GM23338 (cell line): ENCODE measurements at regions not wholly inside any gene's neighbourhood (a gene's known extent, or its start where the extent isn't known, plus 50 kb on each side); places are given as distances from the start of the nearest gene placed in this dataset.

Experiments
- CREB1 ChIP-seq: fragments of 250-450 bp; sonication (Bioruptor Pico); IDR thresholded peaks from 2 replicates; pipeline ENCODE4 v1.5.0; 2020; ENCODE audit warnings: low read depth, mild to moderate bottlenecking, moderate library complexity
- CTCF ChIP-seq, 2 experiments: fragments of 200-600 bp in 1 of 2; sonication (generic) in 1 of 2; conservative IDR thresholded peaks; 2 replicates each; pipeline versions ENCODE4 v1.5.1 to v1.6.1; 2016 to 2017; ENCODE audit warnings: antibody characterized with exemption in 2 of 2, low read depth in 2 of 2, mild to moderate bottlenecking in 2 of 2, moderate library complexity in 1 of 2
- EZH2 ChIP-seq: fragments of 200-600 bp; sonication (generic); IDR thresholded peaks from one replicate; pipeline ENCODE4 v1.8.0; 2017; ENCODE audit warnings: antibody characterized with exemption, mild to moderate bottlenecking, low read depth; ENCODE audit not compliant: unreplicated experiment
- EZH2phosphoT487 ChIP-seq: fragments of 200-600 bp; sonication (generic); IDR thresholded peaks from one replicate; pipeline ENCODE4 v1.8.1; 2018; ENCODE audit warnings: antibody characterized with exemption; ENCODE audit not compliant: unreplicated experiment
- POLR2AphosphoS5 ChIP-seq: IDR thresholded peaks from 2 replicates; pipeline ENCODE4 v1.6.1; 2016; ENCODE audit warnings: antibody characterized with exemption, low read depth

- TF ChIP-seq POLR2AphosphoS5 (no peak), EZH2 (no peak), CTCF (conservative IDR thresholded peaks at IDR 0.05; ENCODE audit: low read depth in 2 of 2) (no peak), EZH2phosphoT487 (no peak), CREB1 (CRISPR knock-in tag) (no peak)
These were observed 680.3 kb upstream of the SEMA6D start for GRCh38 chr15:47037003-47037402.
